HG02610 (cell line): ENCODE measurements at regions not wholly inside any gene's neighbourhood (a gene's known extent, or its start where the extent isn't known, plus 50 kb on each side); places are given as distances from the start of the nearest gene placed in this dataset.

Source experiments
- ATAC-seq: cut with Tn5 transposase; IDR thresholded peaks from one replicate; pipeline ENCODE4 v1.9.1; 2021; ENCODE audit warnings: mild to moderate bottlenecking, moderate library complexity; ENCODE audit not compliant: unreplicated experiment

DNA sequence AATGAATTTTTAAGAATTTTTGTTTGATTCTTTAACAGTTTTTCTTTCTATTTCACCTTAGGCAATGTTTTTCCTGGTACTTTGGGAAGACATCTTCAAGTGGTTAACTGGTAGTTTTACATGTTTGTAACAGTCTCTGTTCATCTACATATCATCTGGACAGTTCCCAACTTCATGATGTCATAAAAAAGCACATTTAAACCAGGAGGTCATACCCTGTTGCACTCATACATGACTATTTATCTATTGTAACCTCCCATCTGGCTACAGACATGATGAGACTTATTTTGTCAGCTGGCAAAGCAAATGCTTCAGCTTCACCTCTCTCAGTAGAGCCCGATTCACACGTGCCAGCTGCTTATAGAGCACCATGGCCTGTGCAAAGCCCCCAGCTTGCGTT, 99.8 kb upstream of the YPEL5 start:
- ATAC-seq = no peak

DNA sequence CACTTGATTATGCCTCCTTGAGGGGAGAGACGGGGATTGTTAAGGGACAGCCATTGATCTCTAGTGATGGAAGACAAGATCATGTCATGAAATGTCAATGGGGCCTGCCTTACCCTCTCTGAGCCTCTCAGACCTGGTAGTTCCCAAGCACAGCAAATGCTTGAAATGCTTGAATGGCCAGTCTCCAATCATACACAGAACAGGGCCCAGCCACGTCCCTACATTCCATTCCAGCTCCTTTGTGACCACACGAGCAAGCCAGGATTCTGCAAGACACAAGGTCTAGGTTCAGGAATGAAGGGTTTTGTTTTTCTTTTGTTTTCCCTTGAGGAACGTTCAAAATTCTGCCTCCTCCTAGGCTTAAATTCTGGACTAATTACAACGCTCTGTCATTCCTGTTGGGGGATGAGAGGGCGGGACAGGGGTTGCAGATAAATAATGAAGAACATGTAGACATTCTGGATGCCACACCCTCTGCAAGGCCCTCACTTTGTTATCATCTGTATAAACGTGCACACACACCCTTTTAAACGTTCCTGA, 98.1 kb upstream of the YPEL5 start:
- ATAC-seq = no peak

DNA sequence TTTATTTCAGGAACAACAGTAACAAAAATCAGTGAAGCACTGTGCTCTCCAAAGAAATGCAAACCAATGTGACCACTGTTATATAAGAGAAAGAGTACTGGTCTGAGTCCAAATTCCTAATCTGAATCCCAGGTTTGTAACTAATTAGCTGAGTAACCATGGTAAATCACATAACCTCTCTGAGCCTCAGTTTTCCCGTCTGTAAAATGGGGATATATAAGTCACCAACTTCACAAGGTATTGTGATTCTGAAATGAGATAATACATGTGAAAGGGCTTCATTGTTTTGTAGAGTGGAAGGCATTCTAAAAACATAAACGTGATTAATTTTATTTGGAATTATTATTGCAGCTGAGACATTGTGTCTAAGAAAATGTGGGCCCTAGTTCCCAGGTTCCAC, 91.3 kb upstream of the YPEL5 start:
- no peak for ATAC-seq

DNA sequence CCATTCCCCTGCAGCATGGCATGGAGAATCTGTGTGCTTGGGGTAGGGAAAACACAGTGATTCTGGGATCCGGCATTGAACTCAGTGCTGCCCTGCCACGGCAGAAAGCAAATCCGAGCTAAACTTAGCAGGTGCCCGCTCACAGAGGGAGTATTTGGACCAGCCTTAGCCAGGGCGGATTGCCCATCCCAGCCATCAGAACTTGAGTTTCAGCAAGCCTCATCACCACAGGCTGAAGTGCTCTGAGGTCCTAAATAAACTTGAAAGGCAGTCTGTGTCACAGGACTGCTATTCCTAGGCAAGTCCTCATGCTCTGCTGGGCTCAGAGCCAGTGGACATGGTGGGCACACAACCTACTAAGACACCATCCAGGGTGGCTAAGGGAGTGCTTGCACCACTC, 86.2 kb upstream of the YPEL5 start:
- ATAC-seq = no peak

DNA sequence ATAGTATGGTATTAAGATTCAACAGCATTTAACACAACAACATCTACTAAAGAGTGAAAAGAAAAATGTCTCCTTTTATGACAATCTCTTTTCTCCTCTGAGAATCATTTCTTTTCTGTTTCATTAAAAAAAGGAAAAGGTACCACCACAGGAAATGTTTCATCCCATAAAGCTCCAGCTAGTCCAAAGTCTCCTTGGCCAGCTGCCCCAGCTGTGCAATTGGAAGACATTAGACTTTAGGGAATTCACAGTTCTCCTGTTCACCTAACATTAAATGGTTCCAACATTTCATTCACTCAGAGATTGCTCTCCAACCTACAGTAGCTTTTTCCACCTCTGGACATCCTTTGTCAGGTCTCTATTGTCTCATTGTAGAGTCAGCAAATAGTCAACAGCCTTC, 78.7 kb upstream of the YPEL5 start:
- ATAC-seq = no peak

DNA sequence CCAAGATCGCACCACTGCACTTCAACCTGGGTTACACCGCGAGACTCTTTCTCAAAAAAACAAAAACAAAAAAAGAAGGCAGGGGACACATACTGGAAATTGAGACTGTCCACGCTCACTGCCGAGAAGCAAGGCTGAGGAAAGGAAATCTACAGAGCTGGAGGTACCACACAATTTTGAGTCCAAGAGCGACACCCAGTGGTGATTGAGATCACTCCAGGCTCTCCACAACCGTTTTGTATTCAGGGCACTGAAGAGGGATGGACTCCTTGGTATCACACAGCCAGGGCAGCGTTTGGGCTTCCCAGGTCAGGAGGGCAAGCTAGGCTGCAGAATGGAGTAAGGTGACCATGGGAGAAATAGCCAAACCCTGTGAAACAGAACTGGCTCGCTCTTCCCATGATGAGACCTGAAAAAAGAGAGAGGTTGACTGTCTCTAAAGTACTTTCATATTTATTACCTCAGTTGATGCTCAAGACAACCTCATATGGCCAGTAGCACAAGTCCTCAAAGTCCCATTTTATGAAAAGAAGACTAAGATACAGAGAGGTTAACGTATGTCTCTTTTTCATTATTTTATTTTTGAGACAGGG, 74.5 kb upstream of the YPEL5 start:
- peak; percentile 60 for ATAC-seq

DNA sequence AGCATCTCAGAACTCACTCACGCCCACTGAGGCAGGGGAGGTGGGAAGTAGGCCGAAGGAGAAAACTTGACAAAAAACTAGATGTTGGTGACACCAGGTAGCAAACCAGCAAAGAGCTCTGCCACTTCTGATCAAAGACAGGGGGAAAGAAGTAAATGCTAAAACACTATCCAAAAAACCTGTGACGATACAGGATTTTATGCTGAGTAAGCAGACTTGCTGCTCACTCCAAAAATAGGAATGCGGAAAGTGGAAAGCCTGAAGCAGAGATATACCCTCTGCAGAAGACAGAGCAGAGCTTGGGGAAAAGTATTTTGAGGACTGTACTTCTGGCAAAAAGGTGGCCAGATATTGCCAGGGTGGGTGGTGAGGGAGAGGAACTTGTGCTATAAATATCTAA, 73.3 kb upstream of the YPEL5 start:
- ATAC-seq = no peak

DNA sequence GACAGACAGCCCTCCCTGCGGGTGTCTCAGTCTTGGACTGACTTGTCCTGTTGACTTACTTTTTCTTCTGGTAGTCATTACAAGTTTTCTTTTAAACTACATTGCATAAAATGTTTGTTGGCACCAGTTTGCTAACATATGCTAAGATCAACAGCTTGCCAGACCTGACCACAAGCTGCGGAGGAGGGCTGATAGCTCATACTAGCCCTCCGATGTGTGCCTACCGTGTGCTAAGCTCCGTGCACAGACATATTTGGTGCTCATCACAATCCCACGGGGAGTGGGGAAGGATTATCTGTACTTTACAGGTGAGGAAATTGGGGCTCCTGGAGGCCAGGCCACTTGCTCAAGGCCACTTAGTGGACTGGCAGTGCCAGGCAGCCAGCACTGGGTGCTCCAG, 72.8 kb upstream of the YPEL5 start:
- no peak for ATAC-seq

DNA sequence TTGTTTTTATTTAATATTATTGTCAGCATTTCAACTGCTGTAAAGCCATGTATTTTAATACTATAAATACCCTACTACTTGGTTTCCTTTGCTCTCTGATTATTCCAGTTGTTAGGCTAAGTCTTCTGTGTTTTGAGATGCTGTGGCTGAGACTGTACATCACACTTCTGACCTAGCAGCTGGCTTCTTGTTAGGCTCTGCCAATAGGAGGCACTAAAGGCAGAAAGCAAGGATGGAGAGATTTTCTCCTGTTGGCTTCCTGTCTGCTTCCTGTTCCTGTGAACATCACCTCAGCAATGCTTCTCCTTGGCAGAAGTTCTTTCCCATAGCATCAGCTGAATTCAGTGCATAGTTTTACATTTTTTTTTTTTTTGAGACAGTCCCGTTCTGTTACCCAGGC, 68.3 kb upstream of the YPEL5 start:
- no peak for ATAC-seq

DNA sequence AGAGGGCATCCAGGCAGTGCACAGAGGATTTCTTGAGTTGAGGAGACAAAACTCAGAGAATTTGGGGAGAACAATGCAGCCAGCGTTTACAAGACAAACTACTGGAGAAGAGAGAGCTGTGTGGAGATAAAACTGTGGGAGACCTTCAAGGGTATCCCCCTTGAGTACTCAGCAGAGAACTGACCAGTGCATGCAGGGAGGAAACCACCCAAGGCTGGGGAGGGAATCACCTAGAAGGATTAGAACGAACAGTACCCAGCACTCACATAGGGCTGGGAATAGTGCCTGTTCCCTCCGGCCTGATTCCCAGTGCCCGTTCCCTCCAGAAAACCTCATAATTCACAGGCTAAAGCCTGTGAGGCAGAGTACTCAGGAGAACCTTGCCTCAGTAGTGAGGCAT, 61.9 kb upstream of the YPEL5 start:
- ATAC-seq = no peak

DNA sequence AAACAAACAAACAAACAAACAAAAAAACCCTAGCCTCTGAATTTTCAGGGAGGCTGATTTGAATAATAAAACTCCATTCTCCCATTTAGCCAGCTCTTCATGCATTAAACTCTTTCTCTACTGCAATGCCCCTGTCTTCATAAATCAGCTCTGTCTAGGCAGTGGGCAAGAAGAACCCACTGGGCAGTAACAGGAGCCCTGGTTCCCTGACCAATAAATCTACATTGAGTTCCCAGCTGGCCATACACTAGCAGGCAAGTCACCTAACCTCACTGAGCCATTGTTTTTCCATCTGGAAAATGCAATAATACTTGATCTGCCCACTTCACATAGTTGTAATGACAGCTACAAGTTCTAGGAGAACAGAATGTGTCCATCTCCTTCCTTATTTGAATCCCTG, 57.6 kb upstream of the YPEL5 start:
- no peak for ATAC-seq

DNA sequence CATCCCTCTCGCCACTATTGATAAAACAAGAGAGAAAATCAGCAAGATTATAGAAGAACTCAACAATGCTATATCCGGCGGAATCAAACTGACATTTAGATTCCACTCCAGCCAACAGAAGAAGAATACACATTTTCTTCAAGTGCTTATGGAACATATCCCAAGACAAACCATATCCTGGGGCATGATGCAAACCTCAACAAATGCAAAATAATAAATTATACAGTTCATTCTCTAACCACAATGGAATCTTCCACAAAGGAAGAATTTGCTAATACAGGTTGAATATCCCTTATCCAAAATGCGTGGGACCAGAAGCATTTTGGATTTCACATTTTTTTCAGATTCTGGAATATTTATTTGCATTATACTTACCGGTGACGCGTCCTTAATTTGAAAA, 51.4 kb upstream of the YPEL5 start:
- ATAC-seq = no peak

DNA sequence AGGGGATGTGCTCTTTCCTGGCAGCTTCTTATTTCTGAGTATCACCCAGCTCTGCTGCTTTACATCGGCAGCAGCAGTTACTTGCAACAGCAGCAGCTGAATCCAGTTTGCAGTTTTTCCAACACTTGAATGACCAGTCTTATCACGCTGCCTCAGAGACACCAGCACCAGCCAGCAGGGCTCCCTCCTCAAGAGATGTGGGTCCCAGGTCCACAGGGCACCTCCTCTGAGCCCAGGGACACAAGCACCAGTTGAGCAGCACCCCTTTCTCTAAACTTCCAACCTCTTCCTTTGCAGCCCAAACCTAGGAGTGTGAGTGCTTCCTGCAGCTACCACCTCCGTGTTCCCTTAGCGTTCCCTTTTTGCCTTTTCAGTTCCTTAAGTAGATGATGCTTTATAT, 50.4 kb upstream of the YPEL5 start:
- no peak for ATAC-seq
